Dendritic cell treated with granulocyte-macrophage colony-stimulating factor and Interleukin-4, amounts not matched to agents 40 ng/mL and 50 ng/mL, for 4 days (primary cell): ENCODE measurements at regions not wholly inside any gene's neighbourhood (a gene's known extent, or its start where the extent isn't known, plus 50 kb on each side); places are given as distances from the start of the nearest gene placed in this dataset.

Experiments used
- H3K27ac Mint-ChIP-seq: one replicate; pipeline ENCODE4 v1.8.0; 2022; ENCODE audit warnings: mild to moderate bottlenecking, mixed read lengths
- H3K27me3 Mint-ChIP-seq: one replicate; pipeline ENCODE4 v1.8.0; 2022; ENCODE audit warnings: mild to moderate bottlenecking, mixed read lengths
- H3K36me3 Mint-ChIP-seq: one replicate; pipeline ENCODE4 v1.8.0; 2022; ENCODE audit warnings: low read depth, mixed read lengths
- H3K4me1 Mint-ChIP-seq: one replicate; pipeline ENCODE4 v1.8.0; 2022; ENCODE audit warnings: low read depth, mixed read lengths
- H3K4me3 Mint-ChIP-seq: one replicate; pipeline ENCODE4 v1.8.0; 2022; ENCODE audit warnings: mild to moderate bottlenecking, moderate library complexity, mixed read lengths
- H3K9me3 Mint-ChIP-seq: one replicate; pipeline ENCODE4 v1.8.0; 2022; ENCODE audit warnings: mixed read lengths
- intact Hi-C: fragments of 100-400 bp; cut with micrococcal nuclease; formaldehyde crosslinking; loops from one replicate; pipeline ENCODE4 v1.15.0; 2022

DNA sequence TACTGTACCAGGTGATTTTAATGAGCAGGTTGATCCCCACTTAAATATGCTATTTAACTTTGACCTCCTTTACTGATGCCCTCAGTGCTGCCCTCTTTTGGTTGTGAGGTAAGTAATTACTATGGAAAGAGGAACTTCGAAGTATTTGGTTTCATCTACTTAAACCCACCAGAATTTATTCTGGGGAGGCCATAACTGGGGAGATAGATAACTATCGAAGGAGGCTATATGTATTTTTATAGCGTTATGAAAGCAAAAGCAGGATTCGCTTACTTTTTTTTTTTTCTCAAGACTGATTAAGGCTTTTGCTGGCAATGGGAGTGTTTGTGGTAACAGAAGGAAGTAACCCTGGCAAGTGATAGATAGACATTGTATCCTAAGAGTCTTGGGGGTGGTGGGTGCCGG, 168.9 kb upstream of the CENPW start:
- intact Hi-C loops: loop anchor here (1.0 kb wide), 1 partner anchor 175 kb away; no protein-coding TSS in a partner anchor
- H3K4me3 Mint-ChIP-seq: peak overlapping the region; percentile 44
- no peaks in the 10 kb centered on the region for H3K36me3 Mint-ChIP-seq
- peaks cover 6% of the 10 kb centered on the region for H3K4me1 Mint-ChIP-seq
- H3K27ac Mint-ChIP-seq: no peak overlapping the region
- no peaks in the 10 kb centered on the region for H3K27me3 Mint-ChIP-seq
- no peaks in the 10 kb centered on the region for H3K9me3 Mint-ChIP-seq

DNA sequence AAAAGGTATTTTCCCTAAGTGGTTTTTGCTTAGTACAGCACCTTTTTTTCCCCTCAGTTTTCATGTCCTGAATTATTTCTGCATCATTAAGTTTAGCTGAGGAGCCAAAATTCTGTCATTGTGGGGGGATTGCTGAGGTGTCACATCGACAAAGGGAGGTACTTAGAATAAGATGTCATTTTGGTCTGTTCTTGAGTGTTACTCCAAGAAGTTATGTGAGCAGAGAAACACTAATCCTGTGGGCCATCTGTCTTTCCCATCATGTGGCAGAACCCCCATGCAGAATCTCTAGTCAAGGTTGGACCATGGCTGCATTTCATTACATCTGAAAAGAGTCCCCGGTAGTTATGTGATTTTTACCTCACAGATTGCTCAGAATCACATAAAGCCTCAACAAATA, 167.8 kb upstream of the CENPW start:
- no peaks in the 10 kb centered on the region for H3K27me3 Mint-ChIP-seq
- no peaks in the 10 kb centered on the region for H3K36me3 Mint-ChIP-seq
- no peaks in the 10 kb centered on the region for H3K9me3 Mint-ChIP-seq
- H3K4me1 Mint-ChIP-seq: peaks cover 6% of the 10 kb centered on the region
- intact Hi-C loops: no loop called here
- no peak overlapping the region for H3K4me3 Mint-ChIP-seq
- no peak overlapping the region for H3K27ac Mint-ChIP-seq

DNA sequence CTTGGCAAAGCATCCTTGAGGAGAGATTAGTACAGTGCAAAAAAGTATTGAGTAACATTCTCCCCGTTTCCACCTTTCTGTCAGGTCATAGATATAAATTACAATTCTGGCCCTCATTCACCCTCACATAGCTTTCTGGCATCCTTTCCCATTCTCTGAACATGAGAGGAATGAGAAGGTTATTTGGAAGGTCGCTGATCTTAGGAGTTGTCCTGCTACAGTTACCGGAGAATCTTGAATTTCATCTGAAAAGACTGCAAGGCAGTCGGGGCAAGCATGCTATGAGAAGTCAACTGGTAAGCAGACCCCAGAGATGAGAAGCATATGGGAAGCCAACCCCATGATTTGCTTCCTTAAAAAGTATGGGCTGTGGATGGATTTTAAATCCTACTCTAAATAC, 166.7 kb upstream of the CENPW start:
- Mint-ChIP-seq H3K27ac (no peak overlapping the region), H3K4me3 (no peak overlapping the region), H3K4me1 (peaks cover 6% of the 10 kb centered on the region), H3K36me3 (no peaks in the 10 kb centered on the region), H3K27me3 (no peaks in the 10 kb centered on the region), H3K9me3 (no peaks in the 10 kb centered on the region)
- intact Hi-C loops: no loop called here

DNA sequence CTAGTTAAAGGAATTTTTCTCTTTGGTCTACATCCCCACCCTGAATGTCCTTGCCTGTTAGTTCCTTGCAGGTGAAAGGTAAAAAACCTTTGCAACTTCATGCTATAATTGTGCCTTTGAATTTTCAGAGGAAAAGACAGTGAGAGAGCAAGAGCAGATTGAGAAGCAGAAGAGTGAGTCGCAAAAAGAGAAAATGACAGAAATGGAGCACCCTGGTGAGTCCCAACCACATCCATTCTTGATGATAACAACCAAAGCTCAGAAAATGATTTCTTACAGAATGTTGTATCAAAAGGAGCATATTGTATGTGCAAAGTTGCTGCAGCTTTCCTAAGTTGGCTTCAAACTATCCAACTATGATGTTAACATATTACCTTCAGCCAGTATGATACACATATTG, 165.2 kb upstream of the CENPW start:
- no peaks in the 10 kb centered on the region for H3K27me3 Mint-ChIP-seq

DNA sequence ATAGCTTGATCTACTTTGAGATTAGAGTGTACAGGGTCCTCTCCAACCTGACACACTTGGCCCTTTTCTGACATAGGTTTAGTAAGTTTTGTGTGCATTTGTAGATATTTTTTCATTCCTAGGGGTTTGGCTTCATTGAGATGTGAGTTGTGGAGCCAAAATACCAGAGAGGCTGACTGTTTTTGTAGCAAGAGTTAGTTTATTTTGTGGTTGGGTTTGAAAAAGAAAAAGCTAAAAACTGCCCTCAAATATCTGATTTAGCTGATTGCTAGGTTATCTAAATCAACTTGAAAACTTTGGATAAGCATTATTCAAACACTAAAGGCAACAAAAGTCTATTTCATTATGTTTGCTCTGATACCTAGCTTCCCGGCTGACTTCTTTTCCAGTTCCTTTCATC, 164.7 kb upstream of the CENPW start:
- H3K36me3 Mint-ChIP-seq: no peaks in the 10 kb centered on the region
- no peaks in the 10 kb centered on the region for H3K9me3 Mint-ChIP-seq
- intact Hi-C loops: no loop called here
- no peak overlapping the region for H3K27ac Mint-ChIP-seq
- no peak overlapping the region for H3K4me3 Mint-ChIP-seq
- H3K27me3 Mint-ChIP-seq: no peaks in the 10 kb centered on the region
- H3K4me1 Mint-ChIP-seq: peaks cover 6% of the 10 kb centered on the region

More for the DNA sequence above, 165.2 kb upstream of the CENPW start:
- Mint-ChIP-seq H3K9me3 (no peaks in the 10 kb centered on the region), H3K36me3 (no peaks in the 10 kb centered on the region), H3K4me1 (peaks cover 6% of the 10 kb centered on the region), H3K27ac (no peak overlapping the region), H3K4me3 (no peak overlapping the region)
- intact Hi-C loops: no loop called here

DNA sequence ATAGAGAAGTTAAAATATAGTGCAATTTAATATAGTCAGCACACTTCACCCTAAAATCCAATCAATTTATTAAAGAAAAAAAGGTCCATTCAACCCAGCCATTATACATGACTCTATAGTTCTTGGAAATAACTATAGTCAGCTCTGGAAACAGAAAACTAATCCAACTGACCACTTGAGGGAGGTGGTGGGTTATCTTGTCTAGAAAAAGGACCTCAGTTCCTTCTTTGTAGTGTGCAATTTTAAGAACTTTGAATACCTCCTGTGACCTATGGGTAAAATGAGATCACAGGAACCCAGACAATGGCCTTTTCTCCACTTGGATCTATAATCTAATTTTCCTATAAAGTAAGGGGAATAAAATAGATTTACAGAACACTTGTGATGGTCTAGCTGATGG, 163.6 kb upstream of the CENPW start:
- peaks cover 2% of the 10 kb centered on the region for H3K4me1 Mint-ChIP-seq

DNA sequence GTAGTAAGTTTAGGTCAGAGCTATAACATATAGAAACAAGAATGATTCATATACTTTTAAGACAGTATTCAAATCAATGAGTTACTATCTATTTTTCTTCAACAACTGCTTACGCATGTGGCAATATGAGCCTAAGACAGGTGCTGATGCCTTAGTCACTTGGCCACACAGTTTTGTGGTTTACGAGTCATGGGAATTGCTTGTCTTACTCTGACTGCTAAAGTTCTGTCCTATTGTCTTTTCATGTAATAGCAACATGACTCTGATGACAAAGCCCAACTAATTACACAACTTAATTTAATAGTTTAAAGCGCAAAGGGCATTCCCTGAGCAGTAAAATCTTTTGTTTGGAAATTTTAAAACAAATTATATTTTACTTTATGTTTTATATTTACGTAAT, 159.3 kb upstream of the CENPW start:
- Mint-ChIP-seq H3K4me3 (no peak overlapping the region), H3K36me3 (no peaks in the 10 kb centered on the region), H3K4me1 (no peaks in the 10 kb centered on the region), H3K27ac (no peak overlapping the region), H3K27me3 (no peaks in the 10 kb centered on the region), H3K9me3 (no peaks in the 10 kb centered on the region)
- intact Hi-C loops: no loop called here

More for the DNA sequence above, 163.6 kb upstream of the CENPW start:
- Mint-ChIP-seq H3K4me3 (no peak overlapping the region), H3K27ac (no peak overlapping the region), H3K36me3 (no peaks in the 10 kb centered on the region), H3K27me3 (no peaks in the 10 kb centered on the region), H3K9me3 (no peaks in the 10 kb centered on the region)
- intact Hi-C loops: no loop called here

DNA sequence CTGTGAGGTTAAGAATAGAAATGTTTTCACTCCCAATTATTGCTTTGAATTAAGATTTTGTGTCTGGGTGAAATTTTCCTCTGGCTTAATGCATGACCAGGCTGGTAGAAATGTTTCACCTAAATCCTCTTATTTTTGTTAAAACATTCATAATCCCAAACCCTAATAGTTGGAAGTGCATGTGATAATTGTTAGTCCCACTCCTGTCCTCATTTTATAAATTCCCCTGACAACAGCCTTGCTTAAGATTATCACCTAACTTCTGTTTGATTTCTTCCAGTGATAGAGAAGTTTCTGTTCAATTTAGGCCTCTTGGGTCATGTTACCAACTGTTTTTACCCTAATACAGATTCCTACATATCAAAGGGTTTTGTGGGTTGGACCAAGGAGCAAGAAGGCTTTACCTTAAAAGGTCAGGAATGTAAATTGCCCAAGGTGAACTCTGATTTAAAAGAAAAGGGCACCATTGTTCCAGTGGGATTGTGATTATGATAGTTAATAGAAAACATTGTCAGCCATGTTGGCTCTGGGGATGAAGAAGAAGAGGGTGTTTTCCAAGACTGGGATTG, 158.7 kb upstream of the CENPW start:
- no peaks in the 10 kb centered on the region for H3K36me3 Mint-ChIP-seq
- H3K4me1 Mint-ChIP-seq: no peaks in the 10 kb centered on the region
- no peaks in the 10 kb centered on the region for H3K9me3 Mint-ChIP-seq
- H3K27ac Mint-ChIP-seq: no peak overlapping the region
- no peaks in the 10 kb centered on the region for H3K27me3 Mint-ChIP-seq
- no peak overlapping the region for H3K4me3 Mint-ChIP-seq
- intact Hi-C loops: no loop called here

DNA sequence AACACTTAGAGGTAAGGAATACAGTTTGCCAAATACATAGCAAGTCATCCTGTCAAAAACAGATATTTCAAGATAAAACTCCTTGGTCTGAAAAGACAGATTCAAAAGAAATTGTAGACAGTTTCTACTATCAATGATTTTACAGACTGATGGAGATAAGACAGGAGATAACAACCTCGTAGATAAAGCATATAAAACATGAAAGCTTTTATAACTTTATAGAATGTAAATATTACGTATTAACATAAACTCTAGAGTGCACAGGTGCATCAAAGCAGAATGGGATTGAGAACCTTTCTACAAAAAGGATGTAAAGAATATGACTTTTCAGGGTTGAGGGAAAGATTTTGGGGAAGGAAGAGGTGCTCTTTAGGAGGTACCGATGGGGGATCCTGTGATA, 158.0 kb upstream of the CENPW start:
- no peak overlapping the region for H3K4me3 Mint-ChIP-seq
- intact Hi-C loops: no loop called here
- no peaks in the 10 kb centered on the region for H3K4me1 Mint-ChIP-seq
- no peaks in the 10 kb centered on the region for H3K36me3 Mint-ChIP-seq
- no peaks in the 10 kb centered on the region for H3K9me3 Mint-ChIP-seq
- no peaks in the 10 kb centered on the region for H3K27me3 Mint-ChIP-seq
- no peak overlapping the region for H3K27ac Mint-ChIP-seq

DNA sequence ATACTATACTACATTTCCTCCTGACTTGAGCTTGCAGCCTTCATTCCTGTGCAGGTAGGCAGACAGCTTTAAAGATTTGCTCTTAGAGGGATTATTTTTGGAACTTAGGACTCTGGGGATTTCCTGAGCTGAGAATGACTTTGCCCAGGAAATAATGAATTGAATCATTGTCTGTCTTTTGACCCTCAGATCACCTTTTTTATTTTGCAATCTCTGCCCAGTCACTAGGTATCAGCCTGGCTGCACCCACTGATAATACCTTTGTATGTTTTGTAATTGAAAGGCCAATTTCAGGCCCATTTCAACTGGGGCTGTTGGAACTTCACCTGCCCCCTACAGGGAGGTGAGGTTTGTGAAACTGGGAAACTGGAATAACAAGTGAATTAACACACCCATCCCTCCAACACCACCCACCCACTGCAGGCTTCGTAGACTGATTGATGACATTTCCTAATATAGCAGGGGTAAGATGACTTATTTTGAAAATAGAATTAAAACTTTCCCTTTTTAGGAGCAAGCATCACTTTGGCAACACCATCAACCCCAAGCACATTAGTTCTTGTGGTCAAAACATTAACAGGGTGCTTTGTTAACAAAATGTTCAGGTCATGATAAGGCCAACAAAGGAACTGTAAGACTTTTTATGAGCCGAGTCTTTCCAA, 157.1 kb upstream of the CENPW start:
- H3K4me1 Mint-ChIP-seq: no peaks in the 10 kb centered on the region
- H3K36me3 Mint-ChIP-seq: no peaks in the 10 kb centered on the region
- no peaks in the 10 kb centered on the region for H3K9me3 Mint-ChIP-seq
- intact Hi-C loops: no loop called here
- no peak overlapping the region for H3K4me3 Mint-ChIP-seq
- no peaks in the 10 kb centered on the region for H3K27me3 Mint-ChIP-seq
- no peak overlapping the region for H3K27ac Mint-ChIP-seq

DNA sequence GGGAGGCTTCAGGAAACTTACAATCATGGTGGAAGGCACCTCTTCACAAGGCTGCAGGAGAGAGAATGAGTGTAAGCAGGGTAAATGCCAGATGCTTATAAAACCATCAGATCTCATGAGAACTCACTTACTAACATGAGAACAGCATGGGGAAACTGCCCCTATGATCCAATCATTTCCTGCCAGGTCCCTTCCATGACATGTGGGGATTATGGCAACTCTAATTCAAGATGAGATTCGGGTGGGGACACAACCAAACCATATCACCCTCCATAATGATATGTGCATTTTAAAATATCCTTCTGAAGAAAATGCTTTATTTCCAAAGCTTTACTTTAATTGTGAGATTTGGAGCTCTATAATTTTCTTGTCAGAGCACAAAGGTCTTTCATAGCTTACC, 154.1 kb upstream of the CENPW start:
- Mint-ChIP-seq H3K27ac (no peak overlapping the region), H3K4me1 (no peaks in the 10 kb centered on the region), H3K27me3 (no peaks in the 10 kb centered on the region), H3K36me3 (no peaks in the 10 kb centered on the region), H3K9me3 (no peaks in the 10 kb centered on the region), H3K4me3 (no peak overlapping the region)
- intact Hi-C loops: no loop called here

DNA sequence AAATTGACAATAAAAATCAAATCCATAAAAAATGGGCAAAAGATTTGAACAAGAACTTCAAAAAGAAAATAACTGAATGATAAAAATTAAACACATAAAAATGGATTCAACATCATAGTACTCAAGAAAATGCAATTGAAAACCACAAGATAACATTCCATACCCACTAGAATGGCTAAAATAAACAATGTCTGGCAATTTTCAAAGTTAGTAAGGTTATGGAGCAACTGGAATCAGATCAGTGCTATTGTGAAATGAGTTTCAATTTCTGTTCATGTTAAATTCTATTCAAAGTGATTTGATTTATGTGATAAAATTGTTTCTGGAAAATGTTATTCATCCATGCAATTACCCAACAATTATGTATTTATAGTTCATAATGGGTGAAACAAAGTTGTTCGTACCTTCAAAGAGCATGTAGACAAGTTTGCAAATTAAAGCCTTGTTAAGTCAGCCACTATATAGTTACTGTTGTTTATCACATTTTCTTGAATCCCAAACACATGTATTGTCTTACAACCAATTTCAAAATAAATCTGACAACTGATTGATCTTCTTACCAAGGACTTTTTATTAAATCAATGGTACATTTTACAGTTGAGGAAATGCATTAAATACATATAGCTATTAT, 151.5 kb upstream of the CENPW start:
- Mint-ChIP-seq H3K9me3 (no peaks in the 10 kb centered on the region), H3K4me1 (no peaks in the 10 kb centered on the region), H3K4me3 (no peak overlapping the region), H3K36me3 (no peaks in the 10 kb centered on the region), H3K27me3 (no peaks in the 10 kb centered on the region), H3K27ac (no peak overlapping the region)
- intact Hi-C loops: no loop called here

DNA sequence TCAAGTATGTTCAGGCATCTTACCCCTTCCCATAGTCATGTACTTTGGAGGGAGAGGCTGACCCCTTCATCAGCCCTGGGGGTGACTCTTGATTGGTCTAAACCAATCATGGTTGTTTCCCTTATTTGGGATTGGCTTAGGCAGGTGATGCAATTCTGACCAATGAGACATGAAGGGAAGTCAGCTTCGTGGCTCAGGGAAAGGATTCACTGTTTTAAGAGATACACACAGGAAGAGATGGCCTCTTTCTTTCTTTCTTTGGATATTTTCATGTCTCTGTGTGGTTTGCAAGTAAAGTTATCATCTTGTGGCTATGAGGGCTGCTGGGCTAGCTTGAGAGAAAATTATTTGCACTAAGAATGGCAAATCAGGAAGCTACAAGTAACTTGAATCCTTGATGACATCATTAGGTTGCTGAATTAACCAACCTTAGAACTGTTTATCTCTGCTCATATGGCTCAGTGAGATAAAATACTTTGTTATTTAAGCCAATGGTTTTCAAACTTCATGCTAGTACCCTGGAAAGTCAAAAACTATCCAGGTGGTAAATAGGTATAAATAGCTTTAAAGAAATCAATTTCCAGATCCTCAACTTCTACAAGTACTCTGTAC, 144.2 kb upstream of the CENPW start:
- H3K4me1 Mint-ChIP-seq: no peaks in the 10 kb centered on the region
- intact Hi-C loops: no loop called here

DNA sequence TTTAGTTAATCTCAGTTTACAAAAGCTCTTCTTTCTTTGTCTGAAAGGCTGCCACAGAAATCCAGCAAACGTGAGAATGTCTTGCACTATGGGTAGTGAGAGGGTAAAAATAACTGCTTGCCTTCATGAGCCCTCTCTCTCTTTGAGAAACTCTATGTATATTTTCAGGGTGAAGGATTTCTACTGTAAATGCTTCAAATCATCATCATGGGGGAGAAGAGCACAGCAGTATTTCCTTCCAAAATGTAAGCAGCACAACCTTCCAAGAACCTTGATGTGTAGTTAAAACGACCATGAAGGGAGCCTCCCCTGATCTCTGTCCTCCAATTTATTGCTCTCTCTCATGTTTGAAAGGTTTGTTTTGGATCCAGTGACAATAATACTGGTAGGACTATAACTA, 141.3 kb upstream of the CENPW start:
- intact Hi-C loops: no loop called here
- no peak overlapping the region for H3K27ac Mint-ChIP-seq
- H3K9me3 Mint-ChIP-seq: no peaks in the 10 kb centered on the region
- no peaks in the 10 kb centered on the region for H3K27me3 Mint-ChIP-seq
- no peak overlapping the region for H3K4me3 Mint-ChIP-seq
- H3K4me1 Mint-ChIP-seq: no peaks in the 10 kb centered on the region
- no peaks in the 10 kb centered on the region for H3K36me3 Mint-ChIP-seq

More for the DNA sequence above, 144.2 kb upstream of the CENPW start:
- no peak overlapping the region for H3K27ac Mint-ChIP-seq
- H3K27me3 Mint-ChIP-seq: no peaks in the 10 kb centered on the region
- no peak overlapping the region for H3K4me3 Mint-ChIP-seq
- no peaks in the 10 kb centered on the region for H3K9me3 Mint-ChIP-seq
- no peaks in the 10 kb centered on the region for H3K36me3 Mint-ChIP-seq
